Thyroid gland (tissue), 4 donors: ENCODE measurements at regions not wholly inside any gene's neighbourhood (a gene's known extent, or its start where the extent isn't known, plus 50 kb on each side); places are given as distances from the start of the nearest gene placed in this dataset.

ENCODE experiments used
- POLR2A ChIP-seq, 2 donors: fragments of 450-650 bp; IDR thresholded peaks; one replicate each; pipeline ENCODE4 v1.6.1; 2017; ENCODE audit warnings: antibody characterized with exemption in 2 of 2, mild to moderate bottlenecking in 2 of 2, moderate library complexity in 1 of 2
- TF ChIP-seq, protein P1 (sequence below), 6 experiments: fragments of 200-600 bp in 3 of 6; fragments of 450-650 bp in 3 of 6; sonication (generic) in 3 of 6; IDR thresholded peaks; one replicate each; pipeline ENCODE4 v1.5.1; 2016 to 2019; ENCODE audit warnings: antibody characterized with exemption in 6 of 6, mild to moderate bottlenecking in 2 of 6, inconsistent platforms in 1 of 6, moderate library complexity in 1 of 6

DNA sequence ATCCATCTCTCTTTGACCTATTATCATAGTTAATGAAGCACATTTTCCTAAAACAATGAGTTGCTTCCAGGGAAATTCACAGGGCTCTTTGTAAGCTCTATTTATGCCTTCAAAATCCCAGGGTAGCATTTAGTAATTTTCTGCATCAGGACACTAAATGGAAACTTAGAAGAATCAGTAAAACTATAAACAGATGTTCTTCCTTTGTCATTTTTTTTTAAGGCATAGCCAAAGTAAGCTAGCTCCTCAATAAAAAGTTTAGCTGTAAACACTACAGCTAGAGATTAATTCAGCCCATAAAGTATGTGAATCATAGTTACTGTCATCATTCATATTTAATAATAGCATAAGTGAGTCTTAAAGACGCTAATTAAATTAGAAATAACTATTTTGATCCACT lies 79.3 kb downstream of the RPL22L1 start:
- TF ChIP-seq, protein P1, sequence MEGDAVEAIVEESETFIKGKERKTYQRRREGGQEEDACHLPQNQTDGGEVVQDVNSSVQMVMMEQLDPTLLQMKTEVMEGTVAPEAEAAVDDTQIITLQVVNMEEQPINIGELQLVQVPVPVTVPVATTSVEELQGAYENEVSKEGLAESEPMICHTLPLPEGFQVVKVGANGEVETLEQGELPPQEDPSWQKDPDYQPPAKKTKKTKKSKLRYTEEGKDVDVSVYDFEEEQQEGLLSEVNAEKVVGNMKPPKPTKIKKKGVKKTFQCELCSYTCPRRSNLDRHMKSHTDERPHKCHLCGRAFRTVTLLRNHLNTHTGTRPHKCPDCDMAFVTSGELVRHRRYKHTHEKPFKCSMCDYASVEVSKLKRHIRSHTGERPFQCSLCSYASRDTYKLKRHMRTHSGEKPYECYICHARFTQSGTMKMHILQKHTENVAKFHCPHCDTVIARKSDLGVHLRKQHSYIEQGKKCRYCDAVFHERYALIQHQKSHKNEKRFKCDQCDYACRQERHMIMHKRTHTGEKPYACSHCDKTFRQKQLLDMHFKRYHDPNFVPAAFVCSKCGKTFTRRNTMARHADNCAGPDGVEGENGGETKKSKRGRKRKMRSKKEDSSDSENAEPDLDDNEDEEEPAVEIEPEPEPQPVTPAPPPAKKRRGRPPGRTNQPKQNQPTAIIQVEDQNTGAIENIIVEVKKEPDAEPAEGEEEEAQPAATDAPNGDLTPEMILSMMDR (IDR thresholded peaks at IDR 0.05): no peak
- no peak for TF ChIP-seq POLR2A (IDR thresholded peaks at IDR 0.05)
